NCI-H226 (cell line): ENCODE measurements at regions not wholly inside any gene's neighbourhood (a gene's known extent, or its start where the extent isn't known, plus 50 kb on each side); places are given as distances from the start of the nearest gene placed in this dataset.
"Not testable (repeated sequence)": the region's sequence is repeated elsewhere in the genome, so short reads cannot be mapped to it uniquely, and the experiment has no call there.

ENCODE experiments used
- DNase-seq: peaks from one replicate; pipeline ENCODE4 v3.0.0-alpha.2; 2015

- DNase-seq = no peak
These were observed 191.1 kb downstream of the OLFM1 start for GRCh38 chr9:135278586-135278985.

- DNase-seq = no peak
These were observed 191.9 kb downstream of the OLFM1 start for GRCh38 chr9:135279385-135279784.

- no peak for DNase-seq
These were observed 192.4 kb downstream of the OLFM1 start for GRCh38 chr9:135279834-135280393.

GRCh38 chr9:135280666-135281065 lies 193.2 kb downstream of the OLFM1 start:
- no peak for DNase-seq

- no peak for DNase-seq
These were observed 193.7 kb downstream of the OLFM1 start for GRCh38 chr9:135281151-135281550.

GRCh38 chr9:135281791-135282737 lies 194.6 kb downstream of the OLFM1 start:
- DNase-seq = peak; percentile 65

GRCh38 chr9:135282808-135283207 lies 195.3 kb downstream of the OLFM1 start:
- no peak for DNase-seq

GRCh38 chr9:135283671-135284070 lies 195.9 kb upstream of the PPP1R26 start:
- DNase-seq = no peak

GRCh38 chr9:135284386-135285134 lies 195.0 kb upstream of the PPP1R26 start:
- DNase-seq = no peak

GRCh38 chr9:135286187-135286925 lies 193.2 kb upstream of the PPP1R26 start:
- DNase-seq = not testable (repeated sequence)

GRCh38 chr9:135286961-135287360 lies 192.6 kb upstream of the PPP1R26 start:
- DNase-seq = no peak

- no peak for DNase-seq
These were observed 192.0 kb upstream of the PPP1R26 start for GRCh38 chr9:135287627-135288026.

- DNase-seq = no peak
These were observed 191.5 kb upstream of the PPP1R26 start for GRCh38 chr9:135288054-135288453.

- no peak for DNase-seq
These were observed 190.5 kb upstream of the PPP1R26 start for GRCh38 chr9:135289081-135289491.

- DNase-seq = no peak
These were observed 189.5 kb upstream of the PPP1R26 start for GRCh38 chr9:135290086-135290485.

GRCh38 chr9:135290566-135290965 lies 189.0 kb upstream of the PPP1R26 start:
- no peak for DNase-seq

- DNase-seq = no peak
These were observed 188.4 kb upstream of the PPP1R26 start for GRCh38 chr9:135291165-135291564.

- peak; percentile 97 for DNase-seq
These were observed 184.7 kb upstream of the PPP1R26 start for GRCh38 chr9:135294836-135295235.

GRCh38 chr9:135295551-135296300 lies 183.9 kb upstream of the PPP1R26 start:
- DNase-seq = no peak

GRCh38 chr9:135296735-135297455 lies 182.7 kb upstream of the PPP1R26 start:
- DNase-seq = no peak

- no peak for DNase-seq
These were observed 182.0 kb upstream of the PPP1R26 start for GRCh38 chr9:135297456-135298075.
